CD14-positive monocyte (primary cell): ENCODE measurements at regions not wholly inside any gene's neighbourhood (a gene's known extent, or its start where the extent isn't known, plus 50 kb on each side); places are given as distances from the start of the nearest gene placed in this dataset. TPM values are rescaled to one million over a fixed set of nuclear protein-coding genes. Genes with fewer than 3 reads are reported as not detected.

ENCODE experiments used
- DNase-seq, 3 donors: peaks; one replicate each; pipeline ENCODE4 v3.0.0-alpha.2; 2011 to 2022
- H2AFZ ChIP-seq: 2 replicates; pipeline ENCODE4 v1.6.0; 2012; ENCODE audit warnings: mild to moderate bottlenecking, low read depth, low read length, inconsistent platforms; ENCODE audit not compliant: insufficient read depth, poor library complexity, severe bottlenecking
- H3K27ac ChIP-seq, 2 donors: 1 replicate in 1 of 2; 2 replicates in 1 of 2; pipeline ENCODE4 v1.5.1; 2012 to 2013; ENCODE audit warnings: low read length in 2 of 2, control low read depth in 1 of 2, inconsistent platforms in 1 of 2, low read depth in 1 of 2, mild to moderate bottlenecking in 1 of 2
- H3K27me3 ChIP-seq, 2 donors: one replicate each; pipeline versions ENCODE4 v1.6.0 to v1.6.1; 2011 to 2013; ENCODE audit warnings: low read length in 2 of 2; ENCODE audit not compliant: control insufficient read depth in 2 of 2, insufficient read depth in 2 of 2
- H3K36me3 ChIP-seq, 2 donors: replicated peaks in 1 of 2; 1 replicate in 1 of 2; 2 replicates in 1 of 2; pipeline versions ENCODE4 v1.5.1 to v1.6.1; 2012 to 2013; ENCODE audit warnings: low read length in 2 of 2, control low read depth in 1 of 2, inconsistent platforms in 1 of 2, mild to moderate bottlenecking in 1 of 2; ENCODE audit not compliant: insufficient read depth in 2 of 2, control insufficient read depth in 1 of 2
- H3K4me1 ChIP-seq, 2 donors: 1 replicate in 1 of 2; 2 replicates in 1 of 2; pipeline versions ENCODE4 v1.5.1 to v1.6.1; 2012 to 2013; ENCODE audit warnings: low read length in 2 of 2, control low read depth in 1 of 2, inconsistent platforms in 1 of 2, mild to moderate bottlenecking in 1 of 2, moderate library complexity in 1 of 2; ENCODE audit not compliant: insufficient read depth in 2 of 2, control insufficient read depth in 1 of 2
- H3K4me2 ChIP-seq: replicated peaks from 2 replicates; pipeline ENCODE3; 2012; ENCODE audit warnings: low read length, moderate library complexity, mild to moderate bottlenecking; ENCODE audit not compliant: poor library complexity, severe bottlenecking; ENCODE audit errors: extremely low read depth
- H3K4me3 ChIP-seq, 3 experiments: fragments of 200-600 bp in 1 of 3; sonication (generic) in 1 of 3; replicated peaks in 1 of 3; 1 replicate in 2 of 3; 2 replicates in 1 of 3; pipeline ENCODE4 v1.5.1; 2011 to 2013; ENCODE audit warnings: low read length in 3 of 3, mild to moderate bottlenecking in 3 of 3, control low read depth in 2 of 3, low read depth in 2 of 3, inconsistent platforms in 1 of 3, moderate library complexity in 1 of 3
- H3K79me2 ChIP-seq: 2 replicates; pipeline ENCODE4 v1.6.0; 2012; ENCODE audit warnings: mild to moderate bottlenecking, control low read depth, inconsistent platforms, low read length, moderate library complexity; ENCODE audit not compliant: insufficient read depth
- H3K9ac ChIP-seq: 2 replicates; pipeline ENCODE4 v1.6.0; 2017; ENCODE audit warnings: low read length, mild to moderate bottlenecking; ENCODE audit not compliant: insufficient read depth, poor library complexity, severe bottlenecking
- H3K9me3 ChIP-seq, 2 donors: replicated peaks in 1 of 2; 1 replicate in 1 of 2; 2 replicates in 1 of 2; pipeline versions ENCODE4 v1.5.1 to v1.6.1; 2012 to 2013; ENCODE audit warnings: low read length in 2 of 2, control low read depth in 1 of 2; ENCODE audit not compliant: control insufficient read depth in 1 of 2, insufficient read depth in 1 of 2
- H4K20me1 ChIP-seq: 2 replicates; pipeline ENCODE4 v1.6.0; 2012; ENCODE audit warnings: mild to moderate bottlenecking, low read length, control low read depth, moderate library complexity; ENCODE audit not compliant: insufficient read depth
- H3K27ac Mint-ChIP-seq, 7 donors: one replicate each; pipeline ENCODE4 v1.8.0; 2020; ENCODE audit warnings: mild to moderate bottlenecking in 7 of 7, mixed read lengths in 7 of 7, moderate library complexity in 6 of 7, inconsistent platforms in 2 of 7
- H3K27me3 Mint-ChIP-seq, 3 donors: one replicate each; pipeline ENCODE4 v1.8.0; 2021 to 2022; ENCODE audit warnings: low read depth in 3 of 3, mild to moderate bottlenecking in 3 of 3, mixed read lengths in 3 of 3, moderate library complexity in 3 of 3, inconsistent platforms in 1 of 3
- H3K36me3 Mint-ChIP-seq, 2 donors: one replicate each; pipeline ENCODE4 v1.8.0; 2020; ENCODE audit warnings: mixed read lengths in 2 of 2, inconsistent platforms in 1 of 2, mild to moderate bottlenecking in 1 of 2
- H3K4me1 Mint-ChIP-seq: one replicate; pipeline ENCODE4 v1.8.0; 2020; ENCODE audit warnings: mild to moderate bottlenecking, mixed read lengths
- H3K4me3 Mint-ChIP-seq, 2 donors: one replicate each; pipeline ENCODE4 v1.8.0; 2020; ENCODE audit warnings: mild to moderate bottlenecking in 2 of 2, mixed read lengths in 2 of 2, moderate library complexity in 1 of 2
- H3K9me3 Mint-ChIP-seq, 7 donors: one replicate each; pipeline ENCODE4 v1.8.0; 2020 to 2022; ENCODE audit warnings: mixed read lengths in 7 of 7, mild to moderate bottlenecking in 6 of 7, moderate library complexity in 6 of 7, inconsistent platforms in 2 of 7
- WGBS: methylation state at CpG from one replicate; pipeline ENCODE4 v1.1.5; 2013; ENCODE audit warnings: missing lambda C conversion rate; ENCODE audit not compliant: insufficient coverage; 5-methylcytosine and 5-hydroxymethylcytosine counted together
- intact Hi-C, 2 donors: fragments of 100-400 bp; cut with micrococcal nuclease; formaldehyde crosslinking; loops; one replicate each; pipeline versions ENCODE4 v1.15.0 to v1.15.1; 2023
- small RNA-seq: library from RNA; depleted of rRNA; stranded (forward); fragments of <200 nt; gene quantifications from one replicate; pipeline ENCODE3, GENCODE V24; 2012; ENCODE audit warnings: low read depth; ENCODE audit not compliant: insufficient read length
- TF ChIP-seq, protein P1 (sequence below): fragments of 200-600 bp; IDR thresholded peaks from one replicate; pipeline ENCODE4 v1.8.0; 2022; ENCODE audit warnings: antibody characterized with exemption, mild to moderate bottlenecking

DNA sequence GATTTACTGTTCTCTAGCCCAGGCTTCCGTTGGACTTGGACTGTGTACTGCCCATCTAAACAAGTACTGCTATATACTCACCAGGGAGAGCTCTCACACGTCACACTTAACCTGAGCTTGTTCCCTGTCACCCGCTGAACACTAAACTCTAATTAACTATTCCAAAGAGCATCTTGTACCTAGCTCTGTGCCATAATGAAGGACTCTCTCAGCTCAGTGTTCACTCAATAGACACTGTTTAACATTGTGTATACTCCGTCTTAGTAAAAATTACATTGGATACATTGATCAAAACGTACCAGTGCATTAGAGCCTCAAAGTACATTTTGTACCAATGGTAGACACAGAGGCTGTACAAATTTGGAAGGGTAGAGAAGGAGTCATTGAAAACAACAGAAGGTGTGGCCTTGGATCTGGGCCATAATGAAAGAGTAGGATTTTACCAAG is 55.4 kb upstream of the EPHA7 start:
- no peak overlapping the region for H2AFZ ChIP-seq
- H3K79me2 ChIP-seq = no peaks in the 10 kb centered on the region
- no peaks in the 10 kb centered on the region for H3K9me3 ChIP-seq
- no peaks in the 10 kb centered on the region for H3K4me1 Mint-ChIP-seq
- H3K36me3 ChIP-seq = no peaks in the 10 kb centered on the region
- peaks cover 0 to 1% (median 0%) of the 10 kb centered on the region in 3 donors for H3K27me3 Mint-ChIP-seq
- no peak overlapping the region for H3K4me3 ChIP-seq
- H3K27ac ChIP-seq = no peak overlapping the region
- no peak overlapping the region for H3K9ac ChIP-seq
- no peak overlapping the region for H3K4me2 ChIP-seq
- H3K9me3 Mint-ChIP-seq = no peaks in the 10 kb centered on the region
- no peak for DNase-seq
- H3K4me3 Mint-ChIP-seq = no peak overlapping the region
- H4K20me1 ChIP-seq = no peaks in the 10 kb centered on the region
- H3K4me1 ChIP-seq = no peaks in the 10 kb centered on the region
- TF ChIP-seq, protein P1, sequence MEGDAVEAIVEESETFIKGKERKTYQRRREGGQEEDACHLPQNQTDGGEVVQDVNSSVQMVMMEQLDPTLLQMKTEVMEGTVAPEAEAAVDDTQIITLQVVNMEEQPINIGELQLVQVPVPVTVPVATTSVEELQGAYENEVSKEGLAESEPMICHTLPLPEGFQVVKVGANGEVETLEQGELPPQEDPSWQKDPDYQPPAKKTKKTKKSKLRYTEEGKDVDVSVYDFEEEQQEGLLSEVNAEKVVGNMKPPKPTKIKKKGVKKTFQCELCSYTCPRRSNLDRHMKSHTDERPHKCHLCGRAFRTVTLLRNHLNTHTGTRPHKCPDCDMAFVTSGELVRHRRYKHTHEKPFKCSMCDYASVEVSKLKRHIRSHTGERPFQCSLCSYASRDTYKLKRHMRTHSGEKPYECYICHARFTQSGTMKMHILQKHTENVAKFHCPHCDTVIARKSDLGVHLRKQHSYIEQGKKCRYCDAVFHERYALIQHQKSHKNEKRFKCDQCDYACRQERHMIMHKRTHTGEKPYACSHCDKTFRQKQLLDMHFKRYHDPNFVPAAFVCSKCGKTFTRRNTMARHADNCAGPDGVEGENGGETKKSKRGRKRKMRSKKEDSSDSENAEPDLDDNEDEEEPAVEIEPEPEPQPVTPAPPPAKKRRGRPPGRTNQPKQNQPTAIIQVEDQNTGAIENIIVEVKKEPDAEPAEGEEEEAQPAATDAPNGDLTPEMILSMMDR = no peak
- no peaks in the 10 kb centered on the region for H3K36me3 Mint-ChIP-seq
- 93% methylated on average over 5 of the region's 5 CpGs for WGBS
- intact Hi-C loops = no loop called here
- no peak overlapping the region for H3K27ac Mint-ChIP-seq
- no peaks in the 10 kb centered on the region for H3K27me3 ChIP-seq

DNA sequence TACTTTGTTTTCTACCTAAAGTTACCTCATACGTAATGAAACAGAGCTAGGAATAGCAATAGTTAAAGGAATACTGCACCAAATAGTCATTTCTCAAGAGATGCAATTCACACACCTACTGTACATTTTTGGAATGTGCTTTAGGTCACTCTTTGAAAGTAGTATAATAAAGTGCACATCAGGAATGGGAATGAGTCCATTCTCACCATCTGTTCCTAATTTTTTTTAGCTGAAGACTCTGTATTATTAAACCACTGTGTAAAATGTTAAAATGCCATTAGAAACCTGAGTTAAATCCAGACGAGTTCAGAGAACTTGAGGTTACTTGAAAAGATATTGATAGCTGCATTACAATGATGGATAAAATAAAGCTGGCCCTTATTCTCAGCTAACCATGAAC is 51.9 kb upstream of the EPHA7 start:
- no peak overlapping the region for H3K9ac ChIP-seq
- H3K27ac Mint-ChIP-seq = no peak overlapping the region
- intact Hi-C loops = no loop called here
- no peak overlapping the region for H3K4me2 ChIP-seq
- TF ChIP-seq, protein P1 = no peak
- H3K4me1 Mint-ChIP-seq = no peaks in the 10 kb centered on the region
- H3K36me3 ChIP-seq = no peaks in the 10 kb centered on the region
- H3K9me3 Mint-ChIP-seq = no peaks in the 10 kb centered on the region
- H3K27me3 ChIP-seq = no peaks in the 10 kb centered on the region
- no peaks in the 10 kb centered on the region for H3K79me2 ChIP-seq
- H3K27ac ChIP-seq = no peak overlapping the region
- H3K9me3 ChIP-seq = no peaks in the 10 kb centered on the region
- H3K27me3 Mint-ChIP-seq = peaks cover 0 to 2% (median 1%) of the 10 kb centered on the region in 3 donors
- no CpG with 5 or more reads among the region's 2 CpGs for WGBS
- H3K4me1 ChIP-seq = no peaks in the 10 kb centered on the region
- no peak for DNase-seq
- no peak overlapping the region for H3K4me3 Mint-ChIP-seq
- no peaks in the 10 kb centered on the region for H3K36me3 Mint-ChIP-seq
- no peaks in the 10 kb centered on the region for H4K20me1 ChIP-seq
- no peak overlapping the region for H2AFZ ChIP-seq
- no peak overlapping the region for H3K4me3 ChIP-seq

Small RNAs in the stretch of these regions (small RNA-seq; reads per million reads assigned to genes)
- gene AL078595.1 = not detected
- not detected for gene RF00425
